GM12874 (cell line): ENCODE measurements at regions not wholly inside any gene's neighbourhood (a gene's known extent, or its start where the extent isn't known, plus 50 kb on each side); places are given as distances from the start of the nearest gene placed in this dataset.

Source experiments
- TF ChIP-seq, protein P1 (sequence below): IDR thresholded peaks from 2 replicates; pipeline ENCODE4 v1.5.1; 2011; ENCODE audit warnings: low read depth, mild to moderate bottlenecking, control low read depth, low read length, moderate library complexity; ENCODE audit not compliant: insufficient read depth

DNA sequence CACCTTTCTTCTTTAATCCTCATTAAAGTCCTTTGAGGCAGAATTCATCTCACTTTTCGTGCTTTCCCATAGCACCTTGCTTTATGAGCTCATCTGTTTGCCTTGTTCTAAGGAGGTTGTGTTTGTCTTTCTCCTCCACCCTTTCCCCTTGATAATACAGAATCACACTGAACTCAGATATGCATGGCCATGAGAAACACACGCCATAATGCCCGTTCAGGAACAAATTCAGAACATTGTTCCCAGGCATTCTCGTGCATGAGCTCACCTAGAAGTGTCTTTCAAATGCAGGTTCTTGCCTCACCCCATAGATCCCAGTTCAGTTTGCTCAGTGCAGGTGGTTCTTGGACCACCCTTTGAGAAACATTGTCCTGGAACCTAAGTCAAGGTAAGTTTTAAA, 71.1 kb downstream of the TMEM114 start:
- TF ChIP-seq, protein P1, sequence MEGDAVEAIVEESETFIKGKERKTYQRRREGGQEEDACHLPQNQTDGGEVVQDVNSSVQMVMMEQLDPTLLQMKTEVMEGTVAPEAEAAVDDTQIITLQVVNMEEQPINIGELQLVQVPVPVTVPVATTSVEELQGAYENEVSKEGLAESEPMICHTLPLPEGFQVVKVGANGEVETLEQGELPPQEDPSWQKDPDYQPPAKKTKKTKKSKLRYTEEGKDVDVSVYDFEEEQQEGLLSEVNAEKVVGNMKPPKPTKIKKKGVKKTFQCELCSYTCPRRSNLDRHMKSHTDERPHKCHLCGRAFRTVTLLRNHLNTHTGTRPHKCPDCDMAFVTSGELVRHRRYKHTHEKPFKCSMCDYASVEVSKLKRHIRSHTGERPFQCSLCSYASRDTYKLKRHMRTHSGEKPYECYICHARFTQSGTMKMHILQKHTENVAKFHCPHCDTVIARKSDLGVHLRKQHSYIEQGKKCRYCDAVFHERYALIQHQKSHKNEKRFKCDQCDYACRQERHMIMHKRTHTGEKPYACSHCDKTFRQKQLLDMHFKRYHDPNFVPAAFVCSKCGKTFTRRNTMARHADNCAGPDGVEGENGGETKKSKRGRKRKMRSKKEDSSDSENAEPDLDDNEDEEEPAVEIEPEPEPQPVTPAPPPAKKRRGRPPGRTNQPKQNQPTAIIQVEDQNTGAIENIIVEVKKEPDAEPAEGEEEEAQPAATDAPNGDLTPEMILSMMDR, result no peak

DNA sequence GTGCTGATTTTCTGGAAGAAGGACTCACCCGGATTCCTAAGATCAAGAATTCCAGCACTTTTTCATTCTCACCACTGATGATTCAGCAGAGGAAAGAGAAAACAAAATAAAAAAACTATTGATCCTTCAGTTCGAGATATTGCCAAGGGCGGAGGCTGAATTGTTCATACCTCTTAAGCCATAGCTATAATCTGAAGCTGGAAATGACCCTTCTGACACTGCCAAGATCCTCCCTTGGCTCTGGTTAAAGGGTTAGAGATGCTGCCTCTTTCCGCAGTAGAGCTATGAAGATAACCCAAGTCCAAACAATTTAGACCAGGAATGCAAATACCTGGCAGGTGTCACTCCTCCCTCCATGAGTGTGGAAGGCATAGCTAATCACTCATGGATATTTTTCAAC, 73.0 kb downstream of the TMEM114 start:
- TF ChIP-seq, protein P1, result no peak

DNA sequence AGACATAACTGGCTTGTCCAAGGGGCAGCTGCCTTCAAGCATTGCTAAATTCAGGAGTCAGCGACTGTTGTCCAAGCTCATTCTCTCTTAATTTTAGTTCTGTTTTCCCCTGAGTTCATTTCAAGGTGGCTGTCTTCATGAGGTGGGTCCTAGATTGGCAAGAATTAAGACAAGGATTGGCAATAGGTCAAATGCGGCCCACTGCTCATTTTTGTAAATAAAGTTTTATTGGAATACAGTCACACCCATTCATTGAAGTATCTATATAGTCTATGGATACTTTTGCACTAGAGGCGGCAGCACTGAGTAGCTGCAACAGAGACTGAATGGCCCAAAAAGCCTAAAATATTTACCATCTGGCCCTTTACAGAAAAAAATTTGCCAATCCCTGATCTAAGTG, 73.8 kb downstream of the TMEM114 start:
- TF ChIP-seq, protein P1, result no peak

DNA sequence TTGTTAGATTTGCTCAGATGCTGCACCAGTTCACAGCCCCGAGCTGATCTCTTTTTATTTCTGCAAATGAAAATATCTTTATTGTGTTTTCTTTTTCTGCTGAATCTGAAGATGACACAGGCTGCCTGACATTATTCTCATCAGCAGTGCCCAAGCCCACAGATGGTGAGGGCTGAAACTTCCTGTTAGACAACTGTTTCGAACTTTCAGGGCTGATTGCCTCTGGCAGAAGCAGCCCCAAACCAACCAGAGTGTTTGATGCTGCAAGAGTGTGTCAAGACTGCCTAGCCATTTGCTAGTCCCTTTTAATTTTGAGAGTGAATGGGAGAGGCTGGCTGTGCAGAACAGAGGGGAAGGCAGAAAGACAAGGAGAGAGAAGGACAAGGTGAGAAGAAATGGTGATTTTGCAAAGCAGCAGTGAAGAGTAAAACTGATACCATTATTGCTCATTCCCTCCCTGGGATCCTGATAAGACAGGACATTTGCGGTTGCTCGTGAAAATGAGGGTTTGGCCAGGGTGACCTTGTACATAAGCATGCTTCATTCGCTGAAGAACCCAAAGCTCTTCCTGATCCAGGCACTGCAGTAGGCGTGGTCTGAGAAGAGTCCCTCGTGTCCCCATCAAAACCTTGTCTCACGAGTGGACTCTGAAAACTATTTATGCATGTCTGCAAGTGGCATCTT, 77.2 kb downstream of the TMEM114 start:
- TF ChIP-seq, protein P1, result no peak

DNA sequence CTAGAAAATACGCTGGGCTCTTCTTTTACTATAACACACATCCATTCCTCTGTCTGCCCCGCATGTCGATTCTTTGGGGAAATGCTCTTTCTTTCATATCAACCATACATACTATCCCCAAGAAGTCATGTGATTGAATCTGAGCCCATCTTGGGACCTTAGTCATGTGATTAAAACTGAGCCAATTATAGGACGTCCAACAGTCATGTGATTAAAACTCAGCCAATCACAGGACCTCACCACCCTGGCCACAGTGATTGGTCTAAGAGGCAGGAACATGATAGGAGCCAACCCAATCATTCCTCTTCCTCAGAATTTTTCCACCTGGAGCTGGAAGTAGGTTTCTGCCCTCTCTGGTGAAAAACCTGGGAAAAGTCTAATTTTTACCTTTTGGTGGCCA, 78.8 kb downstream of the TMEM114 start:
- TF ChIP-seq, protein P1, result no peak

DNA sequence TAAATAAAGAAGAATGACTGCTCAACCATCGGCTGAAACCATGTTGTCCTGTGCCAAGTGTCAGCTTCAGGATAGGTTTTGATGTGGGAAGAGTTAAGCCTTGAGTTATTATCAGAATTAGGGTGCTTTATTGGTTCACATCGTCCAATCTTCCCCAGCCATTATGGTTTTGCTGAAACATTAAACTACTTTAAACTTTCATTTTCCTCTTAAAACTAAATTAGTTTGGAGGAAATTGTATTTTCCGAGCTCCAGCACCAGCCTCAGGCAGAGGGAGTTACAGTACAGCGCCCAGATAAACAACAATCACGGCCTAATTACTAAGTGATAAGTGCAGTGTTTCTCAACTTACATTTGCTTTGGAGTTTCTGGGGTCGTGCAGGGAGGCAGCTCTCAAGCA, 80.2 kb downstream of the TMEM114 start:
- TF ChIP-seq, protein P1, result no peak

DNA sequence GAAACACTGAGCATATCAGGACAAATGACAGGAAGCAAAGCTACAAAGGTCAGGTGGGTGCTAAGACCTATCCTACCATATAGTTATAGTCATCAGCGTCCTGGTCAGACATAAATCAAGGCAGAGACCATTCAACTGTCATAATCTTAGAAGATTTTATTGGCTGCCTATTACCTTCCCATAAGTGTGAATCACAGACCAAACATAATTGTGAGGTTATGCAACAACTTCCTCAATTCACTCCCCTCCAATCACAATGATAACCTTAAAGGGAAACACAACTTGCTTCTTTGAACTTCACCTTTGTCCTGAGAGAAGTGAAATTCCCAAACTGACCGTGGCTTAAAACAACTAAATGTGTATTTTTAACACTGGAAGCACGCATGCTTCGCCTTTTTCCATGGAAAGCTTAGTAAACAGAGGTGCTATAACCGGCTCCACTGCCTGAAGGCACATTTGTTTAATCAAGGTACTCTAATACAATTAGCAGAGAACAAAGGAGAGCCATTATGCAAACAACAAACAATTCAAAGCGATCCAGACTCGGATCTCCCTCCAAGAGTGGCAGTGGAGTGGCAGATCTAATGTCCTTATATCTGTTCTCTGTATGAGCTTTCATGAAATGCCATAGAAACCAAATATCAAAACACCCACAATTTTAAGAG, 84.9 kb downstream of the TMEM114 start:
- TF ChIP-seq, protein P1, result no peak
